ENCODE measurements at regions not wholly inside any gene's neighbourhood (a gene's known extent, or its start where the extent isn't known, plus 50 kb on each side); places are given as distances from the start of the nearest gene placed in this dataset.

- peak; percentile 82 for DNase-seq
Observed at GRCh38 chr13:50365408-50366391, 350.5 kb downstream of the KCNRG start.

- DNase-seq = peak; percentile 75
Observed at GRCh38 chr13:50366488-50367174, 351.4 kb downstream of the KCNRG start.

- DNase-seq = no peak
Observed at GRCh38 chr13:50369646-50370045, 354.4 kb downstream of the KCNRG start.

- DNase-seq = no peak
Observed at GRCh38 chr13:50370303-50370950, 355.2 kb downstream of the KCNRG start.

- no peak for DNase-seq
Observed at GRCh38 chr13:50374517-50374916, 359.3 kb downstream of the KCNRG start.

- no peak for DNase-seq
Observed at GRCh38 chr13:50375792-50376191, 360.5 kb downstream of the KCNRG start.

GRCh38 chr13:50376895-50377575 is 361.8 kb downstream of the KCNRG start:
- peak; percentile 7 for DNase-seq

GRCh38 chr13:50377726-50378270 is 362.6 kb downstream of the KCNRG start:
- DNase-seq = no peak

- DNase-seq = no peak
Observed at GRCh38 chr13:50378509-50379044, 363.3 kb downstream of the KCNRG start.

- no peak for DNase-seq
Observed at GRCh38 chr13:50379584-50379983, 364.3 kb downstream of the KCNRG start.

GRCh38 chr13:50380905-50381304 is 365.7 kb downstream of the KCNRG start:
- DNase-seq = no peak

- no peak for DNase-seq
Observed at GRCh38 chr13:50382511-50382910, 367.3 kb downstream of the KCNRG start.

GRCh38 chr13:50382951-50383350 is 367.7 kb downstream of the KCNRG start:
- DNase-seq = no peak

GRCh38 chr13:50384724-50385123 is 369.5 kb downstream of the KCNRG start:
- DNase-seq = no peak

GRCh38 chr13:50386541-50387050 is 371.4 kb downstream of the KCNRG start:
- no peak for DNase-seq

- peak; percentile 14 for DNase-seq
Observed at GRCh38 chr13:50387051-50387581, 371.9 kb downstream of the KCNRG start.

- no peak for DNase-seq
Observed at GRCh38 chr13:50388481-50388880, 373.2 kb downstream of the KCNRG start.

- peak; percentile 64 for DNase-seq
Observed at GRCh38 chr13:50389726-50390125, 374.5 kb downstream of the KCNRG start.

GRCh38 chr13:50390503-50391248 is 375.4 kb downstream of the KCNRG start:
- no peak for DNase-seq

GRCh38 chr13:50392977-50393376 is 377.7 kb downstream of the KCNRG start:
- DNase-seq = no peak

GRCh38 chr13:50393628-50394027 is 378.4 kb downstream of the KCNRG start:
- DNase-seq = peak; percentile 5
